Limb (tissue), 2 donors: ENCODE measurements at regions not wholly inside any gene's neighbourhood (a gene's known extent, or its start where the extent isn't known, plus 50 kb on each side); places are given as distances from the start of the nearest gene placed in this dataset.
"Not testable (repeated sequence)": the region's sequence is repeated elsewhere in the genome, so short reads cannot be mapped to it uniquely, and the experiment has no call there.

ENCODE experiments used
- DNase-seq, 2 donors: peaks; one replicate each; pipeline ENCODE4 v3.0.0-alpha.2; 2016; ENCODE audit errors: extremely low spot score in 2 of 2

- no peak for DNase-seq
Observed at GRCh38 chr3:87796137-87796842, 262.5 kb downstream of the CGGBP1 start.

DNA sequence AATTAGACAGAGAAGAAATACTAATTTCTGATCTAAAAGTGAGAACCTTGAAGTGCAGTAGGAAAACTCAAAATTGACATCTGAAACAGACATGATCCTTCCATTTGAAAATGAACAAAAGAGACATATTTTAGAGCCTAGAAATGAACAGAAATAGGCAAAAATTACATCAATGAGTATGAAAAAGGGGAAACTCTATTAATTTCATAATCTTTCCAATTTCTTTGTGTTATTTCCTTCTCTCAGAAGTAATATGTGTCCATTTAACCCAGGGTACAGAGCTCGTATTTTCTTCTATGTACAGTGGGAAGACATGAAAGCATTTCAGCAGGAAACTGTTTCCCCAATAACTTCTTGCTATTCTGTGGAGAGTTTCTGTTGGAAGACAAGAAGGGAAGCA lies 263.1 kb downstream of the CGGBP1 start:
- DNase-seq = no peak

DNA sequence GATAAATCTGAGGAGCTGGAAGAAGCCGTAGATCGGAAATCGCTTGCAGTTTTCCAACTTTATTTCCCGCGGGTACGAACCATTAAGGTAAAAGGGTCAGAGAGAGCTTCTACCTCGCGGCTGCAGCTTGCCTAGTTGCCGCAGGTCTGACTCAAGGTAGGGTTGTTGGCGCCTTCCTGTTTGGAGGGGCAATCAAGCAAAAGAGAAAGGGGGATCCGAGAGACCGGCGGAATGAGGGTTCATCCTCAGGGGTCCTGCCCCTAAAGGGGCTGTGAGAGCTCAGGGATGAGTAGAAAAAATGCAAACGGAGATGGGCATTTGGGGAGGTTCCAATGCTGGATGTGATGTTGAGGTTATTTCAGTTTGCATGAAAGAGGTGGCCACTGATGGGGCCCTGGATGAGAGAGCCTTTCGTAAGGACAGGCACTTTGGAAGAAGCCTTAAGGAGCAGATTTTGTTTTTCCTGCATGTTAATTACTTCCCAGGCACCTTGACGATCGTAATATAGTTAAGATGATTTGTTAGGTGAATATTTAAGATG lies 265.4 kb downstream of the CGGBP1 start:
- DNase-seq = peak in 1 of 2 donors; percentile 26

DNA sequence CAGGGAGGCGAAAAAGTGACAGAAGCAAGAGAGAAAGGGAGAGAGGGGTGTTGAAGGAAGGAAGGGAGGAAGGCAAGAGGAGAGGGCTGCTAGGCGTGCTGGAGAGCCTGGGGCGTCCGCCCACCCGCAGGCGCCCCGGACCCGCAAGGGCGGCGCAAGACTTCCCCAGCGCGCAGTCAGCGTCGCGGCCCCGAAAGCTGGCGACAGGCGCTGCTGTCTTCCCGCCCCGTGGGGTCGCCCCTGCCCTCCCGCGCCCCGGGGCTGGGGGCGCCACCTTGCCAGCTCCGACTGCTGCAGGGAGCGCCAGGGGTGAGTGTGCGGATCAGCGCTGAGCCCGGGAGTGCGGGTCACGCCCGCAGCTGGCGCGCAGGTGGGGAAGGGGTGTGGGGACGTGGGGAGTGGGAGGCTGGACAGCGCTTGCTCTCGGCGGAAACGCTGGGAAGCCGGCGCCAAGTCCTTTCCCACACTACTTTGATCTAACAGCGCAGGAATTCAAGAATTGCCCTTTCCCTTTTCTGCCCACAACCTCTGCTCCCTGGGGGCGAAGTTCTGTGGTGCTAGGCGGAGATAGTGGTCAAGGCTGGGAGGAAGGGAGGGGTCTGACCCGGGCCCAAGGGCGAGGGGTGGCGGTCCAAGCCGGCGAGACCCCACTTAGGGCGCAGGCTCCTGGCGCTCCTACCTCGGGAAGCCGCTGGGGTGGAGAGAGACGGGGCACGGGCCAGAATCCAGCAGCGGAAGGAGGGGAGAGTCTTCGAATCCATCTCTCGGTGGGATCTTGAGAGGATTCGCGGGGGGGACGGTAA lies 266.1 kb downstream of the CGGBP1 start, which contains the start of gene HTR1F:
Gene HTR1F, plus strand, starts transcription at position 173 of the 803 bp plus-strand sequence.
- peak in 1 of 2 donors; percentile 47 for DNase-seq

- no peak for DNase-seq
Observed at GRCh38 chr3:87792198-87792533, 266.6 kb downstream of the CGGBP1 start.

GRCh38 chr3:87791248-87792027 lies 267.4 kb downstream of the CGGBP1 start:
- DNase-seq = no peak

DNA sequence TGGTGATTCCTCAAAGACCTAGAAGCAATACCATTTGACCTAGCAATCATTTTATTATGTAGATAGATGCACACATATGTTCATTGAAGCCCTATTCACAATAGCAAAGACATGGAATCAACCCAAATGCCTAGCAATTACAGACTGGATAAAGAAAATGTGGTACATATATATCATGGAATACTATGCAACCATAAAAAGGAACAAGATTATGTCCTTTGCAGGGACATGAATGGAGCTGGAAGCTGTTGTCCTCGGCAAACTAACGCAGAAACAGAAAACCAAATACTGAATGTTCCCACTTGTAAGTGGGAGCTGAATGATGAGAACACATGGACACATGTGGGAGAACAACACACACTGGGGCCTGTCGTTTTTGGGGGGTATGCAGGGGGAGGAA lies 269.8 kb downstream of the CGGBP1 start:
- not testable (repeated sequence) for DNase-seq

GRCh38 chr3:87788516-87788915 lies 270.3 kb downstream of the CGGBP1 start:
- no peak for DNase-seq

GRCh38 chr3:87780811-87781210 lies 278.0 kb downstream of the CGGBP1 start:
- DNase-seq = no peak

DNA sequence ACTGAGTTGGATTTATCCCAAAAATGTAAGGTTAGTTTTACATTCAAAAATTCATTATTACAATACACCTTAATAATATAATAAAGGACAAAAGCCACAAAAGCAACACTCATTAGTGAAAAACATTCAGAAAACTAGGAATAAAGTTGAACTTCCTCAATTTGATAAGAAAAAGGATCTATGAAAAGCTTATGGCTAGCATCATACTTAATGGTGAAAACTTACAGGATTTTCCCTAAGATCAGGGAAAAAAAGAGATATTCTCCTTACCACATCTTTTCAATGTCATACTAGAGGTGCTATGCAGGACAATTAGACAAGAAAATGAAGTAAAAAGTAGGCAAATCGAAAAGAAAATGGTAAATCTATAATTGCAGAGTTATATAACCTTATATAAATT lies 279.9 kb downstream of the CGGBP1 start:
- DNase-seq = no peak

- no peak for DNase-seq
Observed at GRCh38 chr3:87771337-87772192, 287.2 kb downstream of the CGGBP1 start.

DNA sequence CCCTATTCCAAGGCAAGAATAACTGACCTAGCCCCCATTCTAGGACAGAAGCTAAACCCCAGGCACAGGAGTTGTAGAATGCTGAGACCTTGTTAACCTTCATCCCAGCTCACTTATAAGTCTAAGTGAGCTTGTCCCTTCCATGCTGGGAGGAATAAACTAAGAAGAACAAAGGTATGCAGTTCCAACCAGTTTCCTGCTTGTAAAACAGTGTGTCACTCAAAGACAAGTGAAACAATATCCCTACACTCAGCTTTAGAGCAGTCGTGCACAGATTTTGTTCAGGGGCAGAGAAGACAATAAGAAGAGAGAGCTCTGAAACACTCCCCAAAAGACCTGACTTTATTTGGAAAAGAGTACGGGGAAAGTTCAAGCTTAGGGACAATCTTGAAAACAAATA lies 292.1 kb downstream of the CGGBP1 start:
- DNase-seq = no peak

DNA sequence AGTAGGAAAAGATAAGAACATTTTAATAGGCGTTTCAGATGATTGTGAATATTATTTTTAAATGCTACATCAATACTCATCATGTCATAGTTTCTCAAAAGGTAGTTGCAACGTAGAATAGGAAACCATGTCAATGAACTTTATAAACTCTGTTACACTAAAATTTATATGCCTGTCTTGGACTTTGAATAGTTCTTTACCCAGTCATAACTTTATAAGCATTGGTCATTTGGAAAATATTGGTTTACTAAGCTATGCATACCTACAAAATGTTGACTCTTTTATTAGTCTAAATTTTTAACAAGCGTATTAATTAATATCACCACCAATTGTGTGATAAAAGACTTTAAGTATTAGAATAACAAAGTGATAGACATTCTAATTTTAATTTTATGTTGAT lies 293.5 kb downstream of the CGGBP1 start:
- DNase-seq = no peak

GRCh38 chr3:87761795-87762194 lies 297.0 kb downstream of the CGGBP1 start:
- DNase-seq = no peak

- DNase-seq = no peak
Observed at GRCh38 chr3:87761341-87761740, 297.5 kb downstream of the CGGBP1 start.

GRCh38 chr3:87756616-87757015 lies 302.2 kb downstream of the CGGBP1 start:
- DNase-seq = no peak

- no peak for DNase-seq
Observed at GRCh38 chr3:87755852-87756251, 303.0 kb downstream of the CGGBP1 start.

DNA sequence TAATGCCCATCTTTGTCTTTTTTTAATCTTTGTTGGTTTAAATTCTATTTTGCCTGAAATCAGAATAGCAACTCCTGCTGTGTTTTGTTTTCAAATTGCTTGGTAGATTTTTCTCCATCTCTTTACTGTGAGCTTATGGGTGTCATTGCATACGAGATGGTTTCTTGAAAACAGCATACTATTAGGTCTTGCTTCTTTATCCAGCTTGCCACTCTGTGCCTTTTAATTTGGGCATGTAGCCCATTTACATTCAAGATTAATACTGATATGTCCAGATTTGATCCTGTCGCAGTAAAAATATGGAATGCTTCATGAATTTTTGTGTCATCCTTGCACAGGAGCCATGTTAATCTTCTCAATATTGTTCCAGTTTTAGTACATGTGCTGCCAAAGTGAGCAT lies 316.6 kb downstream of the CGGBP1 start:
- no peak for DNase-seq

DNA sequence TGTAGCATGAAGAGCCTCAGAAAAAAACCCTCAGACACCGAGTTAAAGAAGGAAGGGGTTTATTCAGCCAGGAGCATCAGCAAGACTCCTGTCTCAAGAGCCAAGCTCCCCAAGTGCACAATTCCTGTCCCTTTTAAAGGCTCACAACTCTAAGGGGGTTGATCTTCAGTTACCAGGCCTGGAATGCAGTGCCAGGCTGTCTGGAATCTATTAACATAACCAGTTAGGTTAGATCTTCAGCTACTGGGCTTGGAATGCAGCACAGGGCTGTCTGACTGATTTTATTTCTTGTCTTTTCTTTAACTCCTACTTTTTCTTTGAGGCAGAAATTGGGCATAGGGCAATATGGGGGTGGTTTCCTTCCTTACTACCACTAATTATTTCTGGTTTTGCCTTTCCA lies 317.9 kb downstream of the CGGBP1 start:
- not testable (repeated sequence) for DNase-seq

- not testable (repeated sequence) for DNase-seq
Observed at GRCh38 chr3:87737817-87738216, 321.0 kb downstream of the CGGBP1 start.
